Activated naive CD8-positive, alpha-beta T cell treated with anti-CD3 and anti-CD28 coated beads for 36 hours (primary cell): ENCODE measurements at regions not wholly inside any gene's neighbourhood (a gene's known extent, or its start where the extent isn't known, plus 50 kb on each side); places are given as distances from the start of the nearest gene placed in this dataset.
"Not testable (repeated sequence)": the region's sequence is repeated elsewhere in the genome, so short reads cannot be mapped to it uniquely, and the experiment has no call there.

Experiments used
- DNase-seq: peaks from one replicate; pipeline ENCODE4 v3.0.0; 2021
- H3K27ac Mint-ChIP-seq: one replicate; pipeline ENCODE4 v1.8.0; 2022; ENCODE audit warnings: mild to moderate bottlenecking, moderate library complexity, mixed read lengths
- H3K27me3 Mint-ChIP-seq: one replicate; pipeline ENCODE4 v1.8.0; 2022; ENCODE audit warnings: mild to moderate bottlenecking, mixed read lengths
- H3K36me3 Mint-ChIP-seq: one replicate; pipeline ENCODE4 v1.8.0; 2021; ENCODE audit warnings: mild to moderate bottlenecking, mixed read lengths
- H3K4me1 Mint-ChIP-seq: one replicate; pipeline ENCODE4 v1.8.0; 2021; ENCODE audit warnings: mixed read lengths
- H3K4me3 Mint-ChIP-seq: one replicate; pipeline ENCODE4 v1.8.0; 2022; ENCODE audit warnings: mild to moderate bottlenecking, moderate library complexity, mixed read lengths
- H3K9me3 Mint-ChIP-seq: one replicate; pipeline ENCODE4 v1.8.0; 2022; ENCODE audit warnings: mixed read lengths

GRCh38 chr4:64857815-64858214 lies 448.6 kb upstream of the TECRL start:
- no peak for DNase-seq
- H3K4me1 Mint-ChIP-seq, result no peaks in the 10 kb centered on the region
- H3K36me3 Mint-ChIP-seq, result no peaks in the 10 kb centered on the region
- no peaks in the 10 kb centered on the region for H3K9me3 Mint-ChIP-seq
- no peak overlapping the region for H3K4me3 Mint-ChIP-seq
- no peaks in the 10 kb centered on the region for H3K27me3 Mint-ChIP-seq
- H3K27ac Mint-ChIP-seq, result no peak overlapping the region

GRCh38 chr4:64857198-64857597 lies 447.9 kb upstream of the TECRL start:
- no peaks in the 10 kb centered on the region for H3K36me3 Mint-ChIP-seq

GRCh38 chr4:64846417-64846816 lies 437.2 kb upstream of the TECRL start:
- Mint-ChIP-seq H3K27ac (no peak overlapping the region), H3K4me3 (no peak overlapping the region), H3K9me3 (peaks cover 2% of the 10 kb centered on the region), H3K36me3 (no peaks in the 10 kb centered on the region), H3K27me3 (no peaks in the 10 kb centered on the region), H3K4me1 (no peaks in the 10 kb centered on the region)
- DNase-seq, result no peak

More at GRCh38 chr4:64857198-64857597, 447.9 kb upstream of the TECRL start:
- Mint-ChIP-seq H3K27me3 (no peaks in the 10 kb centered on the region), H3K4me1 (no peaks in the 10 kb centered on the region), H3K9me3 (no peaks in the 10 kb centered on the region), H3K4me3 (no peak overlapping the region), H3K27ac (no peak overlapping the region)
- no peak for DNase-seq

GRCh38 chr4:64829749-64830148 lies 420.5 kb upstream of the TECRL start:
- no peaks in the 10 kb centered on the region for H3K36me3 Mint-ChIP-seq
- H3K9me3 Mint-ChIP-seq, result peaks cover 2% of the 10 kb centered on the region
- no peaks in the 10 kb centered on the region for H3K4me1 Mint-ChIP-seq
- no peak for DNase-seq
- no peak overlapping the region for H3K27ac Mint-ChIP-seq
- no peaks in the 10 kb centered on the region for H3K27me3 Mint-ChIP-seq
- no peak overlapping the region for H3K4me3 Mint-ChIP-seq

GRCh38 chr4:64824591-64824990 lies 415.3 kb upstream of the TECRL start:
- no peak overlapping the region for H3K4me3 Mint-ChIP-seq

GRCh38 chr4:64822405-64822804 lies 413.2 kb upstream of the TECRL start:
- no peaks in the 10 kb centered on the region for H3K36me3 Mint-ChIP-seq
- H3K4me1 Mint-ChIP-seq, result no peaks in the 10 kb centered on the region
- H3K9me3 Mint-ChIP-seq, result no peaks in the 10 kb centered on the region
- no peaks in the 10 kb centered on the region for H3K27me3 Mint-ChIP-seq
- DNase-seq, result no peak
- no peak overlapping the region for H3K4me3 Mint-ChIP-seq
- H3K27ac Mint-ChIP-seq, result no peak overlapping the region

More at GRCh38 chr4:64824591-64824990, 415.3 kb upstream of the TECRL start:
- DNase-seq, result no peak
- Mint-ChIP-seq H3K9me3 (no peaks in the 10 kb centered on the region), H3K4me1 (no peaks in the 10 kb centered on the region), H3K36me3 (no peaks in the 10 kb centered on the region), H3K27ac (no peak overlapping the region), H3K27me3 (no peaks in the 10 kb centered on the region)

- H3K4me1 Mint-ChIP-seq, result no peaks in the 10 kb centered on the region
- no peak for DNase-seq
- H3K9me3 Mint-ChIP-seq, result no peaks in the 10 kb centered on the region
- no peak overlapping the region for H3K27ac Mint-ChIP-seq
- H3K36me3 Mint-ChIP-seq, result no peaks in the 10 kb centered on the region
- no peaks in the 10 kb centered on the region for H3K27me3 Mint-ChIP-seq
- H3K4me3 Mint-ChIP-seq, result no peak overlapping the region
Observed at GRCh38 chr4:64821219-64821976, 412.1 kb upstream of the TECRL start.

- H3K4me1 Mint-ChIP-seq, result no peaks in the 10 kb centered on the region
- no peaks in the 10 kb centered on the region for H3K27me3 Mint-ChIP-seq
- H3K36me3 Mint-ChIP-seq, result no peaks in the 10 kb centered on the region
- no peak overlapping the region for H3K4me3 Mint-ChIP-seq
- no peak overlapping the region for H3K27ac Mint-ChIP-seq
- DNase-seq, result no peak
- no peaks in the 10 kb centered on the region for H3K9me3 Mint-ChIP-seq
Observed at GRCh38 chr4:64814616-64815015, 405.4 kb upstream of the TECRL start.

- H3K27me3 Mint-ChIP-seq, result no peaks in the 10 kb centered on the region
- H3K4me3 Mint-ChIP-seq, result no peak overlapping the region
- no peaks in the 10 kb centered on the region for H3K4me1 Mint-ChIP-seq
- DNase-seq, result no peak
- no peaks in the 10 kb centered on the region for H3K36me3 Mint-ChIP-seq
- H3K9me3 Mint-ChIP-seq, result peaks cover 12% of the 10 kb centered on the region
- no peak overlapping the region for H3K27ac Mint-ChIP-seq
Observed at GRCh38 chr4:64807821-64808220, 398.6 kb upstream of the TECRL start.

GRCh38 chr4:64799751-64800150 lies 390.5 kb upstream of the TECRL start:
- Mint-ChIP-seq H3K27ac (no peak overlapping the region), H3K4me3 (no peak overlapping the region), H3K9me3 (peaks cover 7% of the 10 kb centered on the region), H3K27me3 (no peaks in the 10 kb centered on the region), H3K4me1 (no peaks in the 10 kb centered on the region), H3K36me3 (no peaks in the 10 kb centered on the region)
- DNase-seq, result no peak

- H3K4me3 Mint-ChIP-seq, H3K9me3 Mint-ChIP-seq, H3K27ac Mint-ChIP-seq, H3K4me1 Mint-ChIP-seq, H3K27me3 Mint-ChIP-seq, DNase-seq, H3K36me3 Mint-ChIP-seq: not testable (repeated sequence)
Observed at GRCh38 chr4:64798828-64799227, 389.6 kb upstream of the TECRL start.

GRCh38 chr4:64796581-64796980 lies 387.3 kb upstream of the TECRL start:
- no peak overlapping the region for H3K4me3 Mint-ChIP-seq
- no peaks in the 10 kb centered on the region for H3K36me3 Mint-ChIP-seq
- no peaks in the 10 kb centered on the region for H3K4me1 Mint-ChIP-seq
- DNase-seq, result no peak
- no peaks in the 10 kb centered on the region for H3K9me3 Mint-ChIP-seq
- no peaks in the 10 kb centered on the region for H3K27me3 Mint-ChIP-seq
- H3K27ac Mint-ChIP-seq, result no peak overlapping the region

- Mint-ChIP-seq H3K27me3 (no peaks in the 10 kb centered on the region), H3K9me3 (no peaks in the 10 kb centered on the region), H3K4me1 (no peaks in the 10 kb centered on the region), H3K4me3 (no peak overlapping the region), H3K27ac (no peak overlapping the region), H3K36me3 (no peaks in the 10 kb centered on the region)
- no peak for DNase-seq
Observed at GRCh38 chr4:64784125-64784524, 374.9 kb upstream of the TECRL start.

GRCh38 chr4:64781737-64782326 lies 372.6 kb upstream of the TECRL start:
- DNase-seq, result no peak
- Mint-ChIP-seq H3K27me3 (no peaks in the 10 kb centered on the region), H3K36me3 (no peaks in the 10 kb centered on the region), H3K4me1 (no peaks in the 10 kb centered on the region), H3K4me3 (no peak overlapping the region), H3K27ac (no peak overlapping the region), H3K9me3 (no peaks in the 10 kb centered on the region)

GRCh38 chr4:64780664-64781063 lies 371.4 kb upstream of the TECRL start:
- no peak overlapping the region for H3K4me3 Mint-ChIP-seq
- H3K27me3 Mint-ChIP-seq, result no peaks in the 10 kb centered on the region
- H3K27ac Mint-ChIP-seq, result no peak overlapping the region
- H3K36me3 Mint-ChIP-seq, result no peaks in the 10 kb centered on the region
- H3K4me1 Mint-ChIP-seq, result no peaks in the 10 kb centered on the region
- DNase-seq, result no peak
- H3K9me3 Mint-ChIP-seq, result no peaks in the 10 kb centered on the region

GRCh38 chr4:64777286-64777685 lies 368.0 kb upstream of the TECRL start:
- H3K4me1 Mint-ChIP-seq, result no peaks in the 10 kb centered on the region
- H3K27me3 Mint-ChIP-seq, result no peaks in the 10 kb centered on the region
- no peak for DNase-seq
- no peak overlapping the region for H3K4me3 Mint-ChIP-seq
- H3K27ac Mint-ChIP-seq, result no peak overlapping the region
- H3K36me3 Mint-ChIP-seq, result no peaks in the 10 kb centered on the region
- H3K9me3 Mint-ChIP-seq, result no peaks in the 10 kb centered on the region
